SK-N-SH treated with all-trans-retinoic acid at 6 μM for 48 hours (cell line): ENCODE measurements at regions not wholly inside any gene's neighbourhood (a gene's known extent, or its start where the extent isn't known, plus 50 kb on each side); places are given as distances from the start of the nearest gene placed in this dataset.

Source experiments
- ZNF565 ChIP-seq: fragments of 450-650 bp; formaldehyde crosslinking; conservative IDR thresholded peaks from 2 replicates; pipeline ENCODE4 v1.5.0; 2020; ENCODE audit warnings: low read depth, mild to moderate bottlenecking, moderate library complexity
- ZNF8 ChIP-seq: fragments of 450-650 bp; formaldehyde crosslinking; IDR thresholded peaks from 2 replicates; pipeline ENCODE4 v1.5.0; 2020; ENCODE audit warnings: mild to moderate bottlenecking, moderate library complexity
- TF ChIP-seq, protein P1 (sequence below): fragments of 250-450 bp; sonication (Bioruptor Pico); IDR thresholded peaks from 2 replicates; pipeline ENCODE4 v1.5.0; 2020; ENCODE audit warnings: mild to moderate bottlenecking, moderate library complexity

DNA sequence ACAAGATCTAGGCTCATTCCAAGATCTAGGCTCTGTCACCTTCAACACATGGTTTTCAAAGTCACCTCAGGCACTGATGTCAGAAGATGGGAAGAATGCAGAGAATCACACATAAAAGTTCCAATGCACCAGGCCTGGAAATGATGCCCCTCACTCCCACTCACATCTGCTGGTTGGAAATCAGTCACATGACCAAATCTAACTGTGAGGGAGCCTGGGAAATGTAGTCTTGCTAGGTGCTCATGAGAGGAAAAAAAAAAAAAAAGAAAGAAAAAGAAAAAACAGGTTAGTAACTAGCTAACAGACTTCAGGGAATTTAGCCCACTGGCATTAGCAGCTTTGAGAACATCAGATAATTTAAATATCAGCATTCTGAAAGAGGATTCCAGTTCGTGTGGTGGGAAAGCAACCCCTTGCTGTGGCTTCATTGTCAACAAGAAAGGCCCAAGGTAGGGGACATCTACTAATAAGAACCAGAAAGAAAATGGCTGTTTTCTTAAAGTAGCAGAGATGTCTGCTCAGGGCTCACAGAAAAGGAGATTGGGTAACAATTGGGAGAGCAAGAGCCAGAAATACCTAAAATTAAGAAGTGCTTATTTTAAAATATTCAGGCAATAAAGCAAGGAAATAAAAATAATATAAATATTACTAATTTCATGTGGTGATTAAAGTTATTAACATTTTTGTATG, 614.3 kb downstream of the ACTL7B start:
- TF ChIP-seq, protein P1, sequence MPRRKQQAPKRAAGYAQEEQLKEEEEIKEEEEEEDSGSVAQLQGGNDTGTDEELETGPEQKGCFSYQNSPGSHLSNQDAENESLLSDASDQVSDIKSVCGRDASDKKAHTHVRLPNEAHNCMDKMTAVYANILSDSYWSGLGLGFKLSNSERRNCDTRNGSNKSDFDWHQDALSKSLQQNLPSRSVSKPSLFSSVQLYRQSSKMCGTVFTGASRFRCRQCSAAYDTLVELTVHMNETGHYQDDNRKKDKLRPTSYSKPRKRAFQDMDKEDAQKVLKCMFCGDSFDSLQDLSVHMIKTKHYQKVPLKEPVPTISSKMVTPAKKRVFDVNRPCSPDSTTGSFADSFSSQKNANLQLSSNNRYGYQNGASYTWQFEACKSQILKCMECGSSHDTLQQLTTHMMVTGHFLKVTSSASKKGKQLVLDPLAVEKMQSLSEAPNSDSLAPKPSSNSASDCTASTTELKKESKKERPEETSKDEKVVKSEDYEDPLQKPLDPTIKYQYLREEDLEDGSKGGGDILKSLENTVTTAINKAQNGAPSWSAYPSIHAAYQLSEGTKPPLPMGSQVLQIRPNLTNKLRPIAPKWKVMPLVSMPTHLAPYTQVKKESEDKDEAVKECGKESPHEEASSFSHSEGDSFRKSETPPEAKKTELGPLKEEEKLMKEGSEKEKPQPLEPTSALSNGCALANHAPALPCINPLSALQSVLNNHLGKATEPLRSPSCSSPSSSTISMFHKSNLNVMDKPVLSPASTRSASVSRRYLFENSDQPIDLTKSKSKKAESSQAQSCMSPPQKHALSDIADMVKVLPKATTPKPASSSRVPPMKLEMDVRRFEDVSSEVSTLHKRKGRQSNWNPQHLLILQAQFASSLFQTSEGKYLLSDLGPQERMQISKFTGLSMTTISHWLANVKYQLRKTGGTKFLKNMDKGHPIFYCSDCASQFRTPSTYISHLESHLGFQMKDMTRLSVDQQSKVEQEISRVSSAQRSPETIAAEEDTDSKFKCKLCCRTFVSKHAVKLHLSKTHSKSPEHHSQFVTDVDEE (CRISPR knock-in tag) = no peak
- TF ChIP-seq ZNF565 = no peak
- TF ChIP-seq ZNF8 (CRISPR knock-in tag) = no peak
